ENCODE measurements at regions not wholly inside any gene's neighbourhood (a gene's known extent, or its start where the extent isn't known, plus 50 kb on each side); places are given as distances from the start of the nearest gene placed in this dataset.

DNA sequence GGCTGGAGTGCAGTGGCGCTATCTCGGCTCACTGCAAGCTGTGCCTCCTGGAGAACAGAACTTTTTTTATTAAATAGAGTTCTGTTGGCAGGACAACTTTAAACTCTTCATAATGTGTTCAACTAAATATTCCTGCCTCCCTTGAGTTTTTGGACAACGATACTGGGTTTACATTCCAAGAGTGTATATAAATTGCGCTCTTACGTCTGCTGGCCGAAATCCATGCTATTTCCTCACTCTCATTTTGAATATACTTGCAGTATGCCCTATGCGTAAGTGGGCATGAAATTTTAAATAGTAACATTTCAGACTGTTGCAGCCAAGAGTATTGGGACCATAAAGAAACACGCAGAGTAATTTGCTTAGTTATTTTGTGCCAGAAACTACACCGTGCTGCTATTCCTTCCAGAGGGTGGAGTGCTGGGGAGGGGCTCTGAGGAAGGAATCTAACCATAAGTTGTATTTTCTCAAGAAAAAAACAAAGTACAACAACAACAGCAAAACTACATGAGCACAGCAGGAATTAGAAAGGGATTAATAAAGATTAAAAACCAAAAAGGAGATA, 480.0 kb downstream of the NLGN4X start:
- in situ Hi-C loops (cut with MboI; ENCODE audit: low sequenced_read_pairs) (no loop called here), intact Hi-C loops (cut with micrococcal nuclease) (no loop called here), dilution Hi-C loops (cut with HindIII; ENCODE audit: low sequenced_read_pairs, unreplicated experiment) (no loop called here)
- Histone ChIP-seq H2BK120ac (ENCODE audit: low read depth, low read length) (no peak overlapping the region), H3K4ac (ENCODE audit: low read depth, low read length) (no peak overlapping the region), H2AFZ (replicated peaks; ENCODE audit: low read length, poor library complexity) (no peak overlapping the region), H3K9ac (ENCODE audit: low read depth, low read length) (no peak overlapping the region), H3K36me3 (ENCODE audit: control insufficient read depth, insufficient read depth, low read length) (no peaks in the 10 kb centered on the region), H2AK9ac (replicated peaks; ENCODE audit: low read depth, low read length, poor library complexity) (no peak overlapping the region), H3K27me3 (ENCODE audit: control insufficient read depth, insufficient read depth, low read length) (no peaks in the 10 kb centered on the region), H3K56ac (ENCODE audit: extremely low read depth, insufficient read depth, low read length) (no peak overlapping the region), H2BK5ac (ENCODE audit: low read depth, low read length, poor library complexity, severe bottlenecking) (no peak overlapping the region), H3K23ac (ENCODE audit: low read depth, low read length) (no peak overlapping the region), H3K9me3 (ENCODE audit: control insufficient read depth, insufficient read depth, low read length) (0 out of 2 replicates have a peak, but pooled peaks cover 2% of the 10 kb centered on the region), H4K5ac (ENCODE audit: low read depth, low read length) (no peak overlapping the region), H3K27ac (ENCODE audit: insufficient read depth, low read length) (no peak overlapping the region), H3K14ac (replicated peaks; ENCODE audit: low read depth, low read length) (no peak overlapping the region), H4K20me1 (ENCODE audit: insufficient read depth, low read length) (no peaks in the 10 kb centered on the region), H2BK20ac (ENCODE audit: low read depth, low read length) (no peak overlapping the region), H2BK15ac (ENCODE audit: low read depth, low read length) (no peak overlapping the region), H4K91ac (ENCODE audit: insufficient read depth, low read depth, low read length) (no peak overlapping the region), H3K9me1 (ENCODE audit: insufficient read depth, low read length) (no peaks in the 10 kb centered on the region), H3K4me3 (ENCODE audit: insufficient read depth, low read depth, low read length) (no peak overlapping the region), H2AK5ac (ENCODE audit: low read depth, low read length) (no peak overlapping the region), H3K4me1 (ENCODE audit: control insufficient read depth, insufficient read depth, low read length) (no peaks in the 10 kb centered on the region), H4K8ac (ENCODE audit: low read depth in 2 of 2, low read length in 2 of 2) (no peak overlapping the region), H3K4me2 (ENCODE audit: low read depth, low read length) (no peak overlapping the region), H3K79me1 (ENCODE audit: low read depth in 1 of 2, low read length in 2 of 2) (no peaks in the 10 kb centered on the region), H3K18ac (ENCODE audit: low read depth, low read length) (no peak overlapping the region)
- ChIA-PET POLR2A (ENCODE audit: unreplicated experiment) (no interaction called here), CTCF (no interaction called here)
- no peak for TF ChIP-seq RFX5 (IDR thresholded peaks at IDR 0.05; ENCODE audit: low read depth, low read length)
- TF ChIP-seq BHLHE40 (IDR thresholded peaks at IDR 0.05; ENCODE audit: low read depth, low read length), result no peak
- no peak for TF ChIP-seq RCOR1 (IDR thresholded peaks at IDR 0.05; ENCODE audit: insufficient replicate concordance, low read length)
- ATAC-seq (ENCODE audit: low read depth) (no peak), DNase-seq (no peak)
- no CpG with 5 or more reads among the region's 9 CpGs for WGBS, 2 experiments (ENCODE audit: extremely low coverage in 2 of 2, insufficient read length in 1 of 2)
- no TSS peak for BruUV-seq (replicated peaks)

Measured in IMR-90 (cell line).